Prostate gland (tissue), 2 donors: ENCODE measurements at regions not wholly inside any gene's neighbourhood (a gene's known extent, or its start where the extent isn't known, plus 50 kb on each side); places are given as distances from the start of the nearest gene placed in this dataset.

Experiments used
- CTCF ChIP-seq, 4 experiments: fragments of 200-600 bp in 2 of 4; fragments of 450-650 bp in 2 of 4; sonication (generic) in 2 of 4; IDR thresholded peaks; 1 replicate in 3 of 4; 2 replicates in 1 of 4; pipeline ENCODE4 v1.5.1; 2016 to 2019; ENCODE audit warnings: antibody characterized with exemption in 4 of 4, mild to moderate bottlenecking in 2 of 4, moderate library complexity in 2 of 4
- POLR2AphosphoS5 ChIP-seq: sonication (generic); formaldehyde crosslinking; IDR thresholded peaks from one replicate; pipeline ENCODE4 v1.6.1; 2017; ENCODE audit warnings: antibody characterized with exemption

DNA sequence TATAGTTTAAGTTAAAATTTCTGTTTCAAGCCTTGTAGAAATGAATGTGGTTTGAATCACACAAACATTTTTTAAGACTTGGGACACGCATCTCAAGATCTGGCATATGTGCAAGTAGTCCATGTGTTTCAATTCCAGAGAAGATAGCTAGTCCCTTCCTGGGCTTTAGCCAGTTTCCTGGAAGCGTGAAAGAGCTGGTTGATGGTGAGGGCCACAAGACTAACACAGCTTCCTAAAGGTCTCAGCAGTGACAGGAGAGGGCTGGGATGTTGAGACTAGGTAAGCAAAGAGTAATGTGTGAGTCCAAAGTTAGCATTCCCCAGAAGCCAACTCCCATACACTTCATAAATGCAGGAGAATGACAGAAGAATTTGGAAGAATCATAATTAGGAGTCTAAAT, 111.9 kb upstream of the MAP2 start:
- no peak for TF ChIP-seq CTCF (IDR thresholded peaks at IDR 0.05)
- no peak for TF ChIP-seq POLR2AphosphoS5
